Mesendoderm (in vitro differentiated cells): ENCODE measurements at regions not wholly inside any gene's neighbourhood (a gene's known extent, or its start where the extent isn't known, plus 50 kb on each side); places are given as distances from the start of the nearest gene placed in this dataset.

Experiments
- DNase-seq: peaks from one replicate; pipeline ENCODE4 v3.0.0; 2013
- H2AK5ac ChIP-seq: 2 replicates; pipeline ENCODE4 v1.6.1; 2013; ENCODE audit warnings: low read length, inconsistent platforms
- H2BK120ac ChIP-seq: 2 replicates; pipeline ENCODE4 v1.6.1; 2013; ENCODE audit warnings: low read depth, mild to moderate bottlenecking, low read length, moderate library complexity, mixed read lengths
- H2BK15ac ChIP-seq: replicated peaks from 2 replicates; pipeline ENCODE4 v1.6.1; 2013; ENCODE audit warnings: low read depth, mild to moderate bottlenecking, moderate library complexity
- H2BK5ac ChIP-seq: 2 replicates; pipeline ENCODE4 v1.6.1; 2013; ENCODE audit warnings: low read length, inconsistent platforms
- H3K18ac ChIP-seq: 2 replicates; pipeline ENCODE4 v1.6.1; 2013; ENCODE audit warnings: mild to moderate bottlenecking, low read length, mixed read lengths
- H3K23ac ChIP-seq: one replicate; pipeline ENCODE4 v1.6.1; 2013; ENCODE audit warnings: low read length
- H3K27ac ChIP-seq: 2 replicates; pipeline ENCODE4 v1.5.1; 2013; ENCODE audit warnings: low read depth, mild to moderate bottlenecking, inconsistent platforms, low read length, moderate library complexity
- H3K27me3 ChIP-seq: 2 replicates; pipeline ENCODE4 v1.6.1; 2013; ENCODE audit warnings: low read length, control low read depth, mild to moderate bottlenecking, inconsistent platforms; ENCODE audit not compliant: insufficient read depth, poor library complexity
- H3K36me3 ChIP-seq: 2 replicates; pipeline ENCODE4 v1.6.1; 2013; ENCODE audit warnings: low read length, inconsistent platforms; ENCODE audit not compliant: control insufficient read depth, insufficient read depth
- H3K4ac ChIP-seq: one replicate; pipeline ENCODE4 v1.6.1; 2013; ENCODE audit warnings: low read depth, mild to moderate bottlenecking, low read length, moderate library complexity
- H3K4me1 ChIP-seq: 2 replicates; pipeline ENCODE4 v1.6.1; 2013; ENCODE audit warnings: low read depth, low read length, inconsistent platforms; ENCODE audit not compliant: control insufficient read depth
- H3K4me2 ChIP-seq: 2 replicates; pipeline ENCODE4 v1.6.1; 2013; ENCODE audit warnings: low read length
- H3K4me3 ChIP-seq: 2 replicates; pipeline ENCODE4 v1.5.1; 2013; ENCODE audit warnings: mild to moderate bottlenecking, low read length
- H3K56ac ChIP-seq: one replicate; pipeline ENCODE4 v1.6.1; 2013; ENCODE audit warnings: low read length
- H3K79me1 ChIP-seq: 2 replicates; pipeline ENCODE4 v1.6.1; 2013; ENCODE audit warnings: low read length, inconsistent platforms
- H3K79me2 ChIP-seq: 2 replicates; pipeline ENCODE4 v1.6.1; 2013; ENCODE audit warnings: mild to moderate bottlenecking, low read length; ENCODE audit not compliant: control insufficient read depth, insufficient read depth
- H3K9ac ChIP-seq: 2 replicates; pipeline ENCODE4 v1.6.1; 2013; ENCODE audit warnings: low read length, inconsistent platforms
- H4K5ac ChIP-seq: one replicate; pipeline ENCODE4 v1.6.1; 2013; ENCODE audit warnings: low read length
- H4K8ac ChIP-seq: one replicate; pipeline ENCODE4 v1.6.1; 2013; ENCODE audit warnings: low read depth, mild to moderate bottlenecking, control low read depth, low read length, moderate library complexity
- WGBS: extraction: QIAGEN DNeasy Blood & Tissue Kit; methylation state at CpG from one replicate; pipeline ENCODE4 v1.1.7; 2013; ENCODE audit warnings: low lambda C conversion rate, missing lambda C conversion rate; ENCODE audit not compliant: insufficient coverage; ENCODE audit errors: extremely low coverage; 5-methylcytosine and 5-hydroxymethylcytosine counted together

GRCh38 chr15:100708916-100709315, 106.5 kb downstream of the ASB7 start:
- DNase-seq, result no peak
- no CpG with 5 or more reads among the region's 3 CpGs for WGBS

GRCh38 chr15:100710222-100710621, 107.8 kb downstream of the ASB7 start:
- H2AK5ac ChIP-seq, result no peak overlapping the region
- no peak overlapping the region for H2BK15ac ChIP-seq
- H3K79me1 ChIP-seq, result no peaks in the 10 kb centered on the region
- H4K5ac ChIP-seq, result no peak overlapping the region
- no peak overlapping the region for H3K4me3 ChIP-seq
- no peaks in the 10 kb centered on the region for H3K79me2 ChIP-seq
- no peak overlapping the region for H2BK120ac ChIP-seq
- H3K36me3 ChIP-seq, result no peaks in the 10 kb centered on the region
- peaks cover 2% of the 10 kb centered on the region for H3K4me1 ChIP-seq
- WGBS, result no CpG with 5 or more reads among the region's 2 CpGs
- no peak for DNase-seq
- H3K9ac ChIP-seq, result no peak overlapping the region
- H3K23ac ChIP-seq, result no peak overlapping the region
- no peak overlapping the region for H2BK5ac ChIP-seq
- H3K4ac ChIP-seq, result no peak overlapping the region
- H3K56ac ChIP-seq, result no peak overlapping the region
- no peak overlapping the region for H4K8ac ChIP-seq
- H3K4me2 ChIP-seq, result no peak overlapping the region
- no peak overlapping the region for H3K27ac ChIP-seq
- H3K27me3 ChIP-seq, result no peaks in the 10 kb centered on the region
- no peak overlapping the region for H3K18ac ChIP-seq

More at GRCh38 chr15:100708916-100709315, 106.5 kb downstream of the ASB7 start:
- no peak overlapping the region for H3K4me2 ChIP-seq
- no peak overlapping the region for H2AK5ac ChIP-seq
- H3K9ac ChIP-seq, result no peak overlapping the region
- no peak overlapping the region for H4K5ac ChIP-seq
- H3K56ac ChIP-seq, result no peak overlapping the region
- no peaks in the 10 kb centered on the region for H3K27me3 ChIP-seq
- H3K79me2 ChIP-seq, result no peaks in the 10 kb centered on the region
- H3K4me1 ChIP-seq, result peaks cover 2% of the 10 kb centered on the region
- no peak overlapping the region for H3K27ac ChIP-seq
- H3K18ac ChIP-seq, result no peak overlapping the region
- H3K4ac ChIP-seq, result no peak overlapping the region
- H2BK120ac ChIP-seq, result no peak overlapping the region
- no peak overlapping the region for H3K23ac ChIP-seq
- no peak overlapping the region for H2BK15ac ChIP-seq
- H3K79me1 ChIP-seq, result no peaks in the 10 kb centered on the region
- no peaks in the 10 kb centered on the region for H3K36me3 ChIP-seq
- no peak overlapping the region for H2BK5ac ChIP-seq
- no peak overlapping the region for H4K8ac ChIP-seq
- H3K4me3 ChIP-seq, result no peak overlapping the region

- H2BK15ac ChIP-seq, result no peak overlapping the region
- no peak overlapping the region for H3K9ac ChIP-seq
- no peak overlapping the region for H3K23ac ChIP-seq
- no peak overlapping the region for H4K8ac ChIP-seq
- H3K4ac ChIP-seq, result no peak overlapping the region
- H2BK120ac ChIP-seq, result no peak overlapping the region
- H3K4me1 ChIP-seq, result peaks cover 2% of the 10 kb centered on the region
- no CpG with 5 or more reads among the region's 16 CpGs for WGBS
- H3K18ac ChIP-seq, result no peak overlapping the region
- no peak overlapping the region for H3K56ac ChIP-seq
- H3K27me3 ChIP-seq, result no peaks in the 10 kb centered on the region
- H3K79me2 ChIP-seq, result no peaks in the 10 kb centered on the region
- no peak overlapping the region for H2AK5ac ChIP-seq
- H3K79me1 ChIP-seq, result no peaks in the 10 kb centered on the region
- no peak overlapping the region for H3K27ac ChIP-seq
- no peak for DNase-seq
- H2BK5ac ChIP-seq, result no peak overlapping the region
- H3K4me2 ChIP-seq, result no peak overlapping the region
- no peak overlapping the region for H3K4me3 ChIP-seq
- no peaks in the 10 kb centered on the region for H3K36me3 ChIP-seq
- no peak overlapping the region for H4K5ac ChIP-seq
Measured at GRCh38 chr15:100710744-100711515, 108.5 kb downstream of the ASB7 start.

- no peak overlapping the region for H3K27ac ChIP-seq
- DNase-seq, result no peak
- WGBS, result no CpG with 5 or more reads among the region's 9 CpGs
- H3K27me3 ChIP-seq, result no peaks in the 10 kb centered on the region
- no peak overlapping the region for H3K9ac ChIP-seq
- no peak overlapping the region for H4K5ac ChIP-seq
- H3K18ac ChIP-seq, result no peak overlapping the region
- peaks cover 2% of the 10 kb centered on the region for H3K4me1 ChIP-seq
- H3K36me3 ChIP-seq, result no peaks in the 10 kb centered on the region
- no peak overlapping the region for H3K4me2 ChIP-seq
- no peak overlapping the region for H2BK5ac ChIP-seq
- H3K79me1 ChIP-seq, result no peaks in the 10 kb centered on the region
- H2BK120ac ChIP-seq, result no peak overlapping the region
- no peak overlapping the region for H2BK15ac ChIP-seq
- H3K56ac ChIP-seq, result no peak overlapping the region
- H2AK5ac ChIP-seq, result no peak overlapping the region
- no peaks in the 10 kb centered on the region for H3K79me2 ChIP-seq
- H3K23ac ChIP-seq, result no peak overlapping the region
- H3K4me3 ChIP-seq, result no peak overlapping the region
- no peak overlapping the region for H4K8ac ChIP-seq
- H3K4ac ChIP-seq, result no peak overlapping the region
Measured at GRCh38 chr15:100711516-100712021, 109.2 kb downstream of the ASB7 start.

- no peaks in the 10 kb centered on the region for H3K79me2 ChIP-seq
- no peak overlapping the region for H3K23ac ChIP-seq
- H3K79me1 ChIP-seq, result no peaks in the 10 kb centered on the region
- H3K4me1 ChIP-seq, result peaks cover 2% of the 10 kb centered on the region
- no CpG with 5 or more reads among the region's 8 CpGs for WGBS
- H3K27ac ChIP-seq, result no peak overlapping the region
- H4K8ac ChIP-seq, result no peak overlapping the region
- H4K5ac ChIP-seq, result no peak overlapping the region
- no peak overlapping the region for H2BK5ac ChIP-seq
- no peak overlapping the region for H3K4me3 ChIP-seq
- H2BK120ac ChIP-seq, result no peak overlapping the region
- H3K56ac ChIP-seq, result no peak overlapping the region
- no peak overlapping the region for H2AK5ac ChIP-seq
- DNase-seq, result no peak
- no peaks in the 10 kb centered on the region for H3K27me3 ChIP-seq
- no peaks in the 10 kb centered on the region for H3K36me3 ChIP-seq
- no peak overlapping the region for H3K9ac ChIP-seq
- no peak overlapping the region for H2BK15ac ChIP-seq
- no peak overlapping the region for H3K18ac ChIP-seq
- H3K4ac ChIP-seq, result no peak overlapping the region
- H3K4me2 ChIP-seq, result no peak overlapping the region
Measured at GRCh38 chr15:100712226-100712625, 109.8 kb downstream of the ASB7 start.
